ENCODE measurements at regions not wholly inside any gene's neighbourhood (a gene's known extent, or its start where the extent isn't known, plus 50 kb on each side); places are given as distances from the start of the nearest gene placed in this dataset.

DNA sequence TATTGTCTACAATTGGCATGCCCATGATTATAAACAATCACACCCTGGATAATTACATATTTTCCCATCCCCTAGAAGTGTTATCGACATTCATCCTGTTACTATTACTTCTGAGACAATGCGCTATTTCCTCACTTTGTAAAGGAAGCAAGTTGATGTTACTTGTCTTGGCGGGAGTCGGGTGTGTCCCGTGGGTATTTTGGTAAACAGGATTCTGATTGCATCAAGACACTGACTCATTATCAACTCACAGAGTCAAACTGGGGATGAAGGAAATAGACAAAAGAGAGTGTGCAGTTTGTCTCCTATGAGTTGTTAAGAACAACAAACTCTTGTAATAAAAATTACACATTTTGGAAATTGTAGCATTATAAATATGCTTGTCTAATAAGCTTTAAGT lies 142.7 kb downstream of the GALR1 start:
- TF ChIP-seq, protein P1, sequence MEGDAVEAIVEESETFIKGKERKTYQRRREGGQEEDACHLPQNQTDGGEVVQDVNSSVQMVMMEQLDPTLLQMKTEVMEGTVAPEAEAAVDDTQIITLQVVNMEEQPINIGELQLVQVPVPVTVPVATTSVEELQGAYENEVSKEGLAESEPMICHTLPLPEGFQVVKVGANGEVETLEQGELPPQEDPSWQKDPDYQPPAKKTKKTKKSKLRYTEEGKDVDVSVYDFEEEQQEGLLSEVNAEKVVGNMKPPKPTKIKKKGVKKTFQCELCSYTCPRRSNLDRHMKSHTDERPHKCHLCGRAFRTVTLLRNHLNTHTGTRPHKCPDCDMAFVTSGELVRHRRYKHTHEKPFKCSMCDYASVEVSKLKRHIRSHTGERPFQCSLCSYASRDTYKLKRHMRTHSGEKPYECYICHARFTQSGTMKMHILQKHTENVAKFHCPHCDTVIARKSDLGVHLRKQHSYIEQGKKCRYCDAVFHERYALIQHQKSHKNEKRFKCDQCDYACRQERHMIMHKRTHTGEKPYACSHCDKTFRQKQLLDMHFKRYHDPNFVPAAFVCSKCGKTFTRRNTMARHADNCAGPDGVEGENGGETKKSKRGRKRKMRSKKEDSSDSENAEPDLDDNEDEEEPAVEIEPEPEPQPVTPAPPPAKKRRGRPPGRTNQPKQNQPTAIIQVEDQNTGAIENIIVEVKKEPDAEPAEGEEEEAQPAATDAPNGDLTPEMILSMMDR (IDR thresholded peaks at IDR 0.05; ENCODE audit: low read depth, low read length): no peak
- no peak for TF ChIP-seq EZH2phosphoT487 (IDR thresholded peaks at IDR 0.05; ENCODE audit: low read depth)
